ENCODE measurements at regions not wholly inside any gene's neighbourhood (a gene's known extent, or its start where the extent isn't known, plus 50 kb on each side); places are given as distances from the start of the nearest gene placed in this dataset.

GRCh38 chr2:20566331-20566730 lies 84.6 kb downstream of the HS1BP3 start:
- no peak for TF ChIP-seq JUNB (CRISPR knock-in tag; IDR thresholded peaks at IDR 0.05; ENCODE audit: borderline replicate concordance)
- no peak for TF ChIP-seq ZNF274 (CRISPR knock-in tag; IDR thresholded peaks at IDR 0.05)
- TF ChIP-seq, protein P1, sequence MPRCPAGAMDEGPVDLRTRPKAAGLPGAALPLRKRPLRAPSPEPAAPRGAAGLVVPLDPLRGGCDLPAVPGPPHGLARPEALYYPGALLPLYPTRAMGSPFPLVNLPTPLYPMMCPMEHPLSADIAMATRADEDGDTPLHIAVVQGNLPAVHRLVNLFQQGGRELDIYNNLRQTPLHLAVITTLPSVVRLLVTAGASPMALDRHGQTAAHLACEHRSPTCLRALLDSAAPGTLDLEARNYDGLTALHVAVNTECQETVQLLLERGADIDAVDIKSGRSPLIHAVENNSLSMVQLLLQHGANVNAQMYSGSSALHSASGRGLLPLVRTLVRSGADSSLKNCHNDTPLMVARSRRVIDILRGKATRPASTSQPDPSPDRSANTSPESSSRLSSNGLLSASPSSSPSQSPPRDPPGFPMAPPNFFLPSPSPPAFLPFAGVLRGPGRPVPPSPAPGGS (CRISPR knock-in tag; IDR thresholded peaks at IDR 0.05) = no peak
- no peak for TF ChIP-seq TAF1 (CRISPR knock-in tag; IDR thresholded peaks at IDR 0.05)
- TF ChIP-seq PAX8 (CRISPR knock-in tag; IDR thresholded peaks at IDR 0.05; ENCODE audit: borderline replicate concordance) = no peak
- no peak for TF ChIP-seq PRMT3 (CRISPR knock-in tag; IDR thresholded peaks at IDR 0.05; ENCODE audit: borderline replicate concordance, low read depth)
- no peak for TF ChIP-seq ZNF724P (CRISPR knock-in tag; IDR thresholded peaks at IDR 0.05; ENCODE audit: borderline replicate concordance)
- TF ChIP-seq ZNF792 (CRISPR knock-in tag; IDR thresholded peaks at IDR 0.05) = no peak
- no peak for TF ChIP-seq ZSCAN9 (CRISPR knock-in tag; IDR thresholded peaks at IDR 0.05; ENCODE audit: borderline replicate concordance)
- no peak for TF ChIP-seq ZNF256 (CRISPR knock-in tag; conservative IDR thresholded peaks at IDR 0.05)
- TF ChIP-seq GMEB2 (CRISPR knock-in tag; IDR thresholded peaks at IDR 0.05; ENCODE audit: low read depth) = no peak
- TF ChIP-seq MTA3 (CRISPR knock-in tag; IDR thresholded peaks at IDR 0.05) = no peak
- TF ChIP-seq SMC3 (IDR thresholded peaks at IDR 0.05; ENCODE audit: low read length) = no peak
- no peak for TF ChIP-seq ZNF20 (CRISPR knock-in tag; IDR thresholded peaks at IDR 0.05)

Measured in HepG2 (cell line).